Adrenal gland (tissue), 9 donors: ENCODE measurements at regions not wholly inside any gene's neighbourhood (a gene's known extent, or its start where the extent isn't known, plus 50 kb on each side); places are given as distances from the start of the nearest gene placed in this dataset.

Experiments used
- DNase-seq, 7 donors: peaks; one replicate each; pipeline ENCODE4 v3.0.0-alpha.2; 2019 to 2020
- H3K27ac ChIP-seq, 5 donors: fragments of 200-600 bp; sonication (generic) in 4 of 5; 1 replicate in 3 of 5; 2 replicates in 2 of 5; pipeline versions ENCODE4 v1.5.1 to v1.8.0; 2016 to 2020; ENCODE audit warnings: mild to moderate bottlenecking in 1 of 5
- H3K27me3 ChIP-seq: fragments of 200-600 bp; 2 replicates; pipeline ENCODE4 v1.8.0; 2021
- H3K36me3 ChIP-seq, 2 donors: fragments of 200-600 bp; replicated peaks in 1 of 2; 1 replicate in 1 of 2; 2 replicates in 1 of 2; pipeline versions ENCODE4 v1.5.1 to v1.8.0; 2018 to 2022
- H3K4me1 ChIP-seq, 2 donors: fragments of 200-600 bp; replicated peaks in 1 of 2; 1 replicate in 1 of 2; 2 replicates in 1 of 2; pipeline versions ENCODE4 v1.5.1 to v1.8.0; 2018 to 2021
- H3K4me3 ChIP-seq, 4 donors: fragments of 200-600 bp; sonication (generic) in 3 of 4; one replicate each; pipeline ENCODE4 v1.5.1; 2016 to 2018
- H3K9me3 ChIP-seq, 3 donors: fragments of 200-600 bp; sonication (generic) in 1 of 3; replicated peaks in 1 of 3; 1 replicate in 2 of 3; 2 replicates in 1 of 3; pipeline versions ENCODE4 v1.5.1 to v1.8.0; 2016 to 2021
- CTCF ChIP-seq, 6 experiments: fragments of 450-650 bp in 4 of 6; fragments of 200-600 bp in 2 of 6; sonication (generic) in 1 of 6; IDR thresholded peaks; 1 replicate in 5 of 6; 2 replicates in 1 of 6; pipeline versions ENCODE4 v1.5.1 to v1.8.0; 2016 to 2021; ENCODE audit warnings: antibody characterized with exemption in 6 of 6, mild to moderate bottlenecking in 2 of 6, moderate library complexity in 1 of 6
- POLR2A ChIP-seq, 2 donors: fragments of 450-650 bp; IDR thresholded peaks; one replicate each; pipeline ENCODE4 v1.6.1; 2017; ENCODE audit warnings: antibody characterized with exemption in 2 of 2, mild to moderate bottlenecking in 2 of 2, moderate library complexity in 1 of 2
- WGBS, 4 donors: extraction: QIAGEN DNeasy Blood & Tissue Kit in 2 of 4; methylation state at CpG; one replicate each; pipeline versions ENCODE4 v1.1.5 to v1.1.7; 2013 to 2017; 5-methylcytosine and 5-hydroxymethylcytosine counted together
- intact Hi-C, 2 donors: fragments of 100-400 bp; cut with DNase I; formaldehyde crosslinking; loops; one replicate each; pipeline versions ENCODE4 v1.14.1 to v1.15.0; 2022 to 2023
- donor health status: healthy with polysubstance abuse.
- donor health status: Bipolar disorder and iron deficiency.
- donor health status: DM: yes; HTN: yes; CAD: no.
- donor health status: DM: no; HTN: no; CAD: no.
- donor health status: DM: no; HTN: no; CAD: no.

- WGBS, 4 donors = 54 to 58% (median 55%) methylated on average over 3 of the region's 3 CpGs
- H3K27ac ChIP-seq = no peak overlapping the region
- no peaks in the 10 kb centered on the region for H3K27me3 ChIP-seq
- DNase-seq = no peak
- H3K4me1 ChIP-seq = no peaks in the 10 kb centered on the region
- no peaks in the 10 kb centered on the region for H3K9me3 ChIP-seq
- H3K4me3 ChIP-seq = no peak overlapping the region
- intact Hi-C loops = no loop called here
- H3K36me3 ChIP-seq = no peaks in the 10 kb centered on the region
- TF ChIP-seq POLR2A (IDR thresholded peaks at IDR 0.05) = no peak
- no peak for TF ChIP-seq CTCF (IDR thresholded peaks at IDR 0.05)
These were observed 69.4 kb downstream of the SAMD9 start for GRCh38 chr7:93048136-93048930.

- Histone ChIP-seq H3K27ac (no peak overlapping the region), H3K4me3 (no peak overlapping the region), H3K27me3 (no peaks in the 10 kb centered on the region), H3K9me3 (no peaks in the 10 kb centered on the region), H3K4me1 (no peaks in the 10 kb centered on the region), H3K36me3 (no peaks in the 10 kb centered on the region)
- TF ChIP-seq CTCF (IDR thresholded peaks at IDR 0.05) (no peak), POLR2A (IDR thresholded peaks at IDR 0.05) (no peak)
- WGBS, 4 donors = 47 to 64% (median 48%) methylated on average over 1 of the region's 1 CpG
- DNase-seq = no peak
- intact Hi-C loops = no loop called here
These were observed 70.2 kb downstream of the SAMD9 start for GRCh38 chr7:93047514-93048099.

- Histone ChIP-seq H3K4me3 (no peak overlapping the region), H3K27me3 (no peaks in the 10 kb centered on the region), H3K9me3 (no peaks in the 10 kb centered on the region), H3K36me3 (no peaks in the 10 kb centered on the region), H3K27ac (no peak overlapping the region), H3K4me1 (no peaks in the 10 kb centered on the region)
- intact Hi-C loops = no loop called here
- no peak for TF ChIP-seq POLR2A (IDR thresholded peaks at IDR 0.05)
- no peak for TF ChIP-seq CTCF (IDR thresholded peaks at IDR 0.05)
- DNase-seq = no peak
- 71 to 75% (median 74%) methylated on average over 4 of the region's 4 CpGs for WGBS, 4 donors
These were observed 71.1 kb downstream of the SAMD9 start for GRCh38 chr7:93046641-93047040.

- no peak for DNase-seq
- no peak overlapping the region for H3K4me3 ChIP-seq
- TF ChIP-seq POLR2A (IDR thresholded peaks at IDR 0.05) (no peak), CTCF (IDR thresholded peaks at IDR 0.05) (no peak)
- H3K36me3 ChIP-seq = no peaks in the 10 kb centered on the region
- WGBS, 4 donors = 85 to 88% (median 86%) methylated on average over 6 of the region's 6 CpGs
- H3K4me1 ChIP-seq = no peaks in the 10 kb centered on the region
- intact Hi-C loops = no loop called here
- H3K27ac ChIP-seq = no peak overlapping the region
- no peaks in the 10 kb centered on the region for H3K9me3 ChIP-seq
- H3K27me3 ChIP-seq = no peaks in the 10 kb centered on the region
These were observed 73.5 kb downstream of the SAMD9 start for GRCh38 chr7:93044147-93044810.
